H9 (cell line): ENCODE measurements at regions not wholly inside any gene's neighbourhood (a gene's known extent, or its start where the extent isn't known, plus 50 kb on each side); places are given as distances from the start of the nearest gene placed in this dataset.

Source experiments
- DNase-seq: peaks from one replicate; pipeline ENCODE4 v3.0.0-alpha.2; 2017
- H2AFZ ChIP-seq: one replicate; pipeline ENCODE4 v1.6.1; 2013; ENCODE audit warnings: mild to moderate bottlenecking, low read length, control low read depth, moderate library complexity
- H2AK5ac ChIP-seq: 2 replicates; pipeline ENCODE4 v1.6.1; 2013; ENCODE audit warnings: low read length, control low read depth, mixed read lengths; ENCODE audit not compliant: insufficient read length
- H2BK120ac ChIP-seq: one replicate; pipeline ENCODE4 v1.6.1; 2013; ENCODE audit warnings: low read depth, mild to moderate bottlenecking, low read length, control low read depth, inconsistent platforms; ENCODE audit not compliant: poor library complexity, severe bottlenecking
- H2BK12ac ChIP-seq: 2 replicates; pipeline ENCODE4 v1.6.1; 2013; ENCODE audit warnings: low read length, control low read depth, mixed read lengths, low read depth; ENCODE audit not compliant: insufficient read length
- H2BK15ac ChIP-seq: 2 replicates; pipeline ENCODE4 v1.6.1; 2013; ENCODE audit warnings: low read depth, low read length, control low read depth
- H2BK20ac ChIP-seq: one replicate; pipeline ENCODE4 v1.6.1; 2013; ENCODE audit warnings: low read depth, mild to moderate bottlenecking, low read length, control low read depth, inconsistent platforms; ENCODE audit not compliant: poor library complexity, severe bottlenecking
- H2BK5ac ChIP-seq: 2 replicates; pipeline ENCODE4 v1.6.1; 2013; ENCODE audit warnings: low read length, control low read depth, mixed read lengths; ENCODE audit not compliant: insufficient read length
- H3K14ac ChIP-seq: 2 replicates; pipeline ENCODE4 v1.6.1; 2013; ENCODE audit warnings: low read length, control low read depth; ENCODE audit not compliant: insufficient read depth
- H3K18ac ChIP-seq: 2 replicates; pipeline ENCODE4 v1.6.1; 2013; ENCODE audit warnings: low read depth, mild to moderate bottlenecking, mixed read lengths, low read length, control low read depth; ENCODE audit not compliant: insufficient read length
- H3K23ac ChIP-seq: 2 replicates; pipeline ENCODE4 v1.6.1; 2013; ENCODE audit warnings: low read length, control low read depth, mixed read lengths, low read depth; ENCODE audit not compliant: insufficient read length
- H3K23me2 ChIP-seq: 2 replicates; pipeline ENCODE4 v1.6.1; 2013; ENCODE audit warnings: low read depth, mild to moderate bottlenecking, mixed read lengths, low read length, control low read depth; ENCODE audit not compliant: insufficient read length, poor library complexity, severe bottlenecking
- H3K27ac ChIP-seq: 2 replicates; pipeline ENCODE4 v1.5.1; 2013; ENCODE audit warnings: low read length, control low read depth, mixed read lengths, low read depth; ENCODE audit not compliant: insufficient read length
- H3K27me3 ChIP-seq: 2 replicates; pipeline ENCODE4 v1.6.1; 2013; ENCODE audit warnings: low read length, control low read depth, inconsistent platforms; ENCODE audit not compliant: insufficient read depth
- H3K4ac ChIP-seq: 2 replicates; pipeline ENCODE4 v1.6.1; 2013; ENCODE audit warnings: low read depth, mild to moderate bottlenecking, control low read depth, inconsistent platforms, low read length, moderate library complexity
- H3K4me1 ChIP-seq: 2 replicates; pipeline ENCODE4 v1.6.1; 2013; ENCODE audit warnings: low read length, control low read depth, inconsistent platforms; ENCODE audit not compliant: insufficient read depth
- H3K4me2 ChIP-seq: 2 replicates; pipeline ENCODE4 v1.6.1; 2013; ENCODE audit warnings: low read length, control low read depth, mixed read lengths; ENCODE audit not compliant: insufficient read length, insufficient read depth
- H3K56ac ChIP-seq: 2 replicates; pipeline ENCODE4 v1.6.1; 2013; ENCODE audit warnings: low read depth, mild to moderate bottlenecking, mixed read lengths, low read length, control low read depth; ENCODE audit not compliant: insufficient read length
- H3K79me1 ChIP-seq: 2 replicates; pipeline ENCODE4 v1.6.1; 2013; ENCODE audit warnings: low read depth, mild to moderate bottlenecking, moderate library complexity, low read length, control low read depth, inconsistent platforms; ENCODE audit not compliant: insufficient read depth, poor library complexity, severe bottlenecking
- H3K79me2 ChIP-seq: 2 replicates; pipeline ENCODE4 v1.6.1; 2013; ENCODE audit warnings: low read length, control low read depth, inconsistent platforms; ENCODE audit not compliant: insufficient read depth
- H3K9ac ChIP-seq: 2 replicates; pipeline ENCODE4 v1.6.1; 2013; ENCODE audit warnings: low read length, control low read depth, mixed read lengths; ENCODE audit not compliant: insufficient read length; ENCODE audit errors: extremely low read depth
- H3K9me3 ChIP-seq: one replicate; pipeline ENCODE4 v1.6.1; 2013; ENCODE audit warnings: low read depth, low read length, inconsistent platforms; ENCODE audit not compliant: control insufficient read depth
- H3T11ph ChIP-seq: one replicate; pipeline ENCODE4 v1.6.1; 2013; ENCODE audit warnings: mild to moderate bottlenecking, low read length, control low read depth, inconsistent platforms
- H4K20me1 ChIP-seq: one replicate; pipeline ENCODE4 v1.6.1; 2013; ENCODE audit not compliant: control insufficient read depth, insufficient read length, insufficient read depth
- H4K5ac ChIP-seq: 2 replicates; pipeline ENCODE4 v1.6.1; 2013; ENCODE audit warnings: low read depth, mild to moderate bottlenecking, mixed read lengths, low read length, control low read depth; ENCODE audit not compliant: insufficient read length
- H4K8ac ChIP-seq: replicated peaks from 2 replicates; pipeline ENCODE4 v1.6.1; 2013; ENCODE audit warnings: low read length, control low read depth, mixed read lengths, low read depth; ENCODE audit not compliant: insufficient read length
- H4K91ac ChIP-seq: 2 replicates; pipeline ENCODE4 v1.6.1; 2013; ENCODE audit warnings: low read depth, mild to moderate bottlenecking, moderate library complexity, mixed read lengths, low read length, control low read depth; ENCODE audit not compliant: insufficient read length
- H3K27ac Mint-ChIP-seq, 3 experiments: 2 replicates in 2 of 3; 3 replicates in 1 of 3; pipeline ENCODE4 v1.8.0; 2020 to 2021; ENCODE audit warnings: mixed read lengths in 3 of 3, mild to moderate bottlenecking in 1 of 3, moderate library complexity in 1 of 3
- H3K27me3 Mint-ChIP-seq: 2 replicates; pipeline ENCODE4 v1.8.0; 2021; ENCODE audit warnings: low read depth, mild to moderate bottlenecking, moderate library complexity, mixed read lengths
- H3K36me3 Mint-ChIP-seq, 3 experiments: 2 replicates in 2 of 3; 3 replicates in 1 of 3; pipeline ENCODE4 v1.8.0; 2020 to 2021; ENCODE audit warnings: low read depth in 3 of 3, mixed read lengths in 3 of 3; ENCODE audit not compliant: insufficient read depth in 1 of 3
- H3K4me1 Mint-ChIP-seq, 2 experiments: 2 replicates each; pipeline ENCODE4 v1.8.0; 2020; ENCODE audit warnings: mixed read lengths in 2 of 2
- H3K4me3 Mint-ChIP-seq, 2 experiments: 2 replicates in 1 of 2; 3 replicates in 1 of 2; pipeline ENCODE4 v1.8.0; 2020 to 2021; ENCODE audit warnings: mild to moderate bottlenecking in 2 of 2, mixed read lengths in 2 of 2, moderate library complexity in 1 of 2
- H3K9me3 Mint-ChIP-seq, 2 experiments: 2 replicates in 1 of 2; 3 replicates in 1 of 2; pipeline ENCODE4 v1.8.0; 2020; ENCODE audit warnings: mild to moderate bottlenecking in 2 of 2, mixed read lengths in 2 of 2, moderate library complexity in 1 of 2
- CTCF ChIP-seq: fragments of 200-600 bp; sonication (generic); conservative IDR thresholded peaks from 3 replicates; pipeline ENCODE4 v1.8.0; 2021; ENCODE audit warnings: antibody characterized with exemption, mild to moderate bottlenecking

GRCh38 chr4:127251423-127251822 lies 381.3 kb upstream of the INTU start:
- Histone ChIP-seq H2BK12ac (no peak overlapping the region), H4K20me1 (no peaks in the 10 kb centered on the region), H3K4me2 (no peak overlapping the region), H2BK120ac (no peak overlapping the region), H2AK5ac (no peak overlapping the region), H3K79me1 (no peaks in the 10 kb centered on the region), H2BK5ac (no peak overlapping the region), H2BK20ac (no peak overlapping the region), H4K5ac (no peak overlapping the region), H3K56ac (no peak overlapping the region), H3K23me2 (no peaks in the 10 kb centered on the region), H2BK15ac (no peak overlapping the region), H3K9me3 (no peaks in the 10 kb centered on the region), H3T11ph (no peak overlapping the region), H3K4ac (no peak overlapping the region), H3K9ac (no peak overlapping the region), H3K79me2 (no peaks in the 10 kb centered on the region), H3K23ac (no peak overlapping the region), H3K27me3 (no peaks in the 10 kb centered on the region), H3K18ac (no peak overlapping the region), H3K4me1 (no peaks in the 10 kb centered on the region), H4K8ac (no peak overlapping the region), H3K14ac (no peak overlapping the region), H3K27ac (no peak overlapping the region), H2AFZ (no peak overlapping the region), H4K91ac (no peak overlapping the region)
- Mint-ChIP-seq H3K4me3 (no peak overlapping the region), H3K4me1 (no peaks in the 10 kb centered on the region), H3K36me3 (no peaks in the 10 kb centered on the region), H3K27me3 (no peaks in the 10 kb centered on the region), H3K9me3 (peaks cover 0 to 3% of the 10 kb centered on the region in 2 experiments; a peak in 1 of 5 replicates), H3K27ac (no peak overlapping the region)
- DNase-seq = no peak
- TF ChIP-seq CTCF = no peak
